Nephron progenitor cell (in vitro differentiated cells): ENCODE measurements at regions not wholly inside any gene's neighbourhood (a gene's known extent, or its start where the extent isn't known, plus 50 kb on each side); places are given as distances from the start of the nearest gene placed in this dataset.

Experiments
- DNase-seq: peaks from one replicate; pipeline ENCODE4 v3.0.0; 2021
- H3K27ac Mint-ChIP-seq: 2 replicates; pipeline ENCODE4 v1.8.0; 2021; ENCODE audit warnings: mild to moderate bottlenecking, moderate library complexity, mixed read lengths
- H3K27me3 Mint-ChIP-seq: 2 replicates; pipeline ENCODE4 v1.8.0; 2021; ENCODE audit warnings: mild to moderate bottlenecking, low read depth, mixed read lengths; ENCODE audit not compliant: poor library complexity
- H3K36me3 Mint-ChIP-seq: 2 replicates; pipeline ENCODE4 v1.8.0; 2021; ENCODE audit warnings: low read depth, mixed read lengths
- H3K4me1 Mint-ChIP-seq: 2 replicates; pipeline ENCODE4 v1.8.0; 2021; ENCODE audit warnings: mixed read lengths
- H3K4me3 Mint-ChIP-seq: 2 replicates; pipeline ENCODE4 v1.8.0; 2021; ENCODE audit warnings: mild to moderate bottlenecking, moderate library complexity, mixed read lengths
- H3K9me3 Mint-ChIP-seq: 2 replicates; pipeline ENCODE4 v1.8.0; 2021; ENCODE audit warnings: mild to moderate bottlenecking, moderate library complexity, mixed read lengths
- TF ChIP-seq, protein P1 (sequence below): fragments of 200-600 bp; sonication (generic); IDR thresholded peaks from 2 replicates; pipeline ENCODE4 v1.5.0; 2021; ENCODE audit warnings: antibody characterized with exemption

GRCh38 chr1:68745011-68745410 lies 248.1 kb upstream of the DEPDC1 start:
- Mint-ChIP-seq H3K4me1 (no peaks in the 10 kb centered on the region), H3K9me3 (peaks cover 32% of the 10 kb centered on the region), H3K27me3 (peaks cover 3% of the 10 kb centered on the region), H3K4me3 (no peak overlapping the region), H3K36me3 (no peaks in the 10 kb centered on the region), H3K27ac (no peak overlapping the region)
- TF ChIP-seq, protein P1, sequence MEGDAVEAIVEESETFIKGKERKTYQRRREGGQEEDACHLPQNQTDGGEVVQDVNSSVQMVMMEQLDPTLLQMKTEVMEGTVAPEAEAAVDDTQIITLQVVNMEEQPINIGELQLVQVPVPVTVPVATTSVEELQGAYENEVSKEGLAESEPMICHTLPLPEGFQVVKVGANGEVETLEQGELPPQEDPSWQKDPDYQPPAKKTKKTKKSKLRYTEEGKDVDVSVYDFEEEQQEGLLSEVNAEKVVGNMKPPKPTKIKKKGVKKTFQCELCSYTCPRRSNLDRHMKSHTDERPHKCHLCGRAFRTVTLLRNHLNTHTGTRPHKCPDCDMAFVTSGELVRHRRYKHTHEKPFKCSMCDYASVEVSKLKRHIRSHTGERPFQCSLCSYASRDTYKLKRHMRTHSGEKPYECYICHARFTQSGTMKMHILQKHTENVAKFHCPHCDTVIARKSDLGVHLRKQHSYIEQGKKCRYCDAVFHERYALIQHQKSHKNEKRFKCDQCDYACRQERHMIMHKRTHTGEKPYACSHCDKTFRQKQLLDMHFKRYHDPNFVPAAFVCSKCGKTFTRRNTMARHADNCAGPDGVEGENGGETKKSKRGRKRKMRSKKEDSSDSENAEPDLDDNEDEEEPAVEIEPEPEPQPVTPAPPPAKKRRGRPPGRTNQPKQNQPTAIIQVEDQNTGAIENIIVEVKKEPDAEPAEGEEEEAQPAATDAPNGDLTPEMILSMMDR, result no peak
- no peak for DNase-seq

DNA sequence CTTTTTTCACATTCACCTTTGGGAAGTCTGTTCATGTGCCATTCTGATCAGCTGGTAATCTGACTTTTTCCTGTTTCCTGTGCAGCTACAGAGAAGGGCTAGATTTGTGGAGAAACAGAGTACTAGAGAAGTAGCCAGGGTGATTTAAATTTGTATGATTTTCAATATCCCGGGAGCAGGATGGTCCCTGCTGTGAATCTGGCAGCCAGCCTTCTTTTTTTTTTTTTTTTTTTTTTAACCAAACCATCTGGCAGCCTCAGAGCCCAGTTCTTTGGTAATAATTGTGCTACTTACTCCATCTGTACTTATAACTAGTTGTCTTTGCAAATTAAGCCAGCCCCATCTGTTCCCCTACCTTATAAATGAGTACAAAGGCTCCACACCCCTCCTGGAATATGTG lies 248.6 kb upstream of the DEPDC1 start:
- DNase-seq, result no peak
- Mint-ChIP-seq H3K36me3 (no peaks in the 10 kb centered on the region), H3K9me3 (peaks cover 28% of the 10 kb centered on the region), H3K27ac (no peak overlapping the region), H3K27me3 (peaks cover 3% of the 10 kb centered on the region), H3K4me1 (no peaks in the 10 kb centered on the region), H3K4me3 (no peak overlapping the region)
- TF ChIP-seq, protein P1, result no peak

- H3K27me3 Mint-ChIP-seq, result peaks cover 3% of the 10 kb centered on the region
- H3K4me1 Mint-ChIP-seq, result no peaks in the 10 kb centered on the region
- DNase-seq, result no peak
- TF ChIP-seq, protein P1, result no peak
- no peak overlapping the region for H3K4me3 Mint-ChIP-seq
- H3K27ac Mint-ChIP-seq, result no peak overlapping the region
- no peaks in the 10 kb centered on the region for H3K36me3 Mint-ChIP-seq
- peaks cover 19% of the 10 kb centered on the region for H3K9me3 Mint-ChIP-seq
Measured at GRCh38 chr1:68746378-68746777, 249.5 kb upstream of the DEPDC1 start.

GRCh38 chr1:68751723-68752122 lies 254.8 kb upstream of the DEPDC1 start:
- H3K27ac Mint-ChIP-seq, result no peak overlapping the region
- peaks cover 3% of the 10 kb centered on the region for H3K27me3 Mint-ChIP-seq
- no peaks in the 10 kb centered on the region for H3K36me3 Mint-ChIP-seq
- H3K4me1 Mint-ChIP-seq, result no peaks in the 10 kb centered on the region
- H3K9me3 Mint-ChIP-seq, result no peaks in the 10 kb centered on the region
- TF ChIP-seq, protein P1, result no peak
- DNase-seq, result no peak
- H3K4me3 Mint-ChIP-seq, result no peak overlapping the region

GRCh38 chr1:68758666-68759209 lies 261.9 kb upstream of the DEPDC1 start:
- DNase-seq, result no peak
- Mint-ChIP-seq H3K27me3 (peaks cover 6% of the 10 kb centered on the region), H3K4me3 (no peak overlapping the region), H3K4me1 (no peaks in the 10 kb centered on the region), H3K9me3 (peaks cover 22% of the 10 kb centered on the region), H3K27ac (no peak overlapping the region), H3K36me3 (no peaks in the 10 kb centered on the region)
- TF ChIP-seq, protein P1, result no peak

DNA sequence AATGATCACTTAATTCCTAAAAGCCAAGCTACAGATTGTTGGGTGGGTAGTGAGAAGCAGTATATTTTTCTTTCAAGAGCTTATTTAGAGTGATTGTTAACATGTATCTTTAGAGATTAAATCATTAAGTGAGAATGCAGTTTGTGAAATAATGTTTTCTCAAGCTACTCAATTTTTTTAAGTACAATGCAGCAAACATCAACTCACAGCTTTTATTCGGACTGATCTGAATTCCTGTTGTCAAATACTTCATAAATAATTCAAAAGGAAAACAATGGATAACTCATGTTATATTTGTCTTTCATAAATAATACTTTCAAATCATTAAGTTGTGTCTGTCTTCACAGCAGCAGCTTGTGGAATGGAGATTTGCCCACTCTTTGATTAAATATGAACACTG lies 271.1 kb upstream of the DEPDC1 start:
- H3K27ac Mint-ChIP-seq, result no peak overlapping the region
- no peaks in the 10 kb centered on the region for H3K36me3 Mint-ChIP-seq
- H3K9me3 Mint-ChIP-seq, result no peaks in the 10 kb centered on the region
- H3K4me1 Mint-ChIP-seq, result no peaks in the 10 kb centered on the region
- DNase-seq, result no peak
- no peaks in the 10 kb centered on the region for H3K27me3 Mint-ChIP-seq
- no peak overlapping the region for H3K4me3 Mint-ChIP-seq
- TF ChIP-seq, protein P1, result no peak
